PC-9 (cell line): ENCODE measurements at regions not wholly inside any gene's neighbourhood (a gene's known extent, or its start where the extent isn't known, plus 50 kb on each side); places are given as distances from the start of the nearest gene placed in this dataset.

ENCODE experiments used
- BruUV-seq: library from RNA; stranded (reverse); fragments of 400-500 nt; replicated peaks from 2 replicates; lab custom pipeline; 2021; lab: Mats Ljungman, UMichigan
- CTCF ChIA-PET: fragments of 300-600 bp; sonication (Branson Sonifier 250); formaldehyde crosslinking; loops from one replicate; lab custom pipeline; 2022; ENCODE audit warnings: antibody characterized with exemption; lab: Charles Lee
- POLR2A ChIA-PET: fragments of 300-600 bp; sonication (Branson Sonifier 250); formaldehyde crosslinking; loops from one replicate; lab custom pipeline; 2022; ENCODE audit warnings: antibody characterized with exemption; ENCODE audit not compliant: unreplicated experiment; lab: Charles Lee
- DNase-seq, 2 experiments: peaks; one replicate each; pipeline versions ENCODE4 v3.0.0 to v3.0.0-alpha.2; 2015 to 2022; ENCODE audit warnings: mixed read lengths in 1 of 2
- H2AFZ ChIP-seq: fragments of 200-600 bp; sonication (generic); 2 replicates; pipeline ENCODE4 v1.8.1; 2017; ENCODE audit warnings: antibody characterized with exemption
- H3F3A ChIP-seq: fragments of 200-600 bp; sonication (generic); 2 replicates; pipeline ENCODE4 v1.8.1; 2017; ENCODE audit warnings: antibody characterized with exemption, mild to moderate bottlenecking, low read depth; ENCODE audit not compliant: insufficient read depth
- H3K27ac ChIP-seq: fragments of 200-600 bp; sonication (generic); 2 replicates; pipeline ENCODE4 v1.6.1; 2016; ENCODE audit warnings: mixed run types
- H3K27me3 ChIP-seq: fragments of 200-600 bp; sonication (generic); 2 replicates; pipeline ENCODE4 v1.6.1; 2016; ENCODE audit warnings: low read depth, mixed run types; ENCODE audit not compliant: insufficient read depth
- H3K36me3 ChIP-seq: fragments of 200-600 bp; sonication (generic); 2 replicates; pipeline ENCODE4 v1.6.1; 2016; ENCODE audit warnings: low read depth, mixed run types
- H3K4me1 ChIP-seq: fragments of 200-600 bp; sonication (generic); replicated peaks from 2 replicates; pipeline ENCODE4 v1.6.1; 2016; ENCODE audit warnings: mixed run types; ENCODE audit not compliant: insufficient read depth
- H3K4me2 ChIP-seq: fragments of 200-600 bp; sonication (generic); 2 replicates; pipeline ENCODE4 v1.6.1; 2017; ENCODE audit warnings: mixed run types
- H3K4me3 ChIP-seq: fragments of 200-600 bp; sonication (generic); 2 replicates; pipeline ENCODE4 v1.6.1; 2016; ENCODE audit warnings: mixed run types
- H3K79me2 ChIP-seq: fragments of 200-600 bp; sonication (generic); 2 replicates; pipeline ENCODE4 v1.6.1; 2017; ENCODE audit warnings: low read depth, mixed run types
- H3K9me2 ChIP-seq: fragments of 200-600 bp; sonication (generic); 2 replicates; pipeline ENCODE4 v1.8.1; 2017; ENCODE audit warnings: mild to moderate bottlenecking; ENCODE audit not compliant: insufficient read depth
- H3K9me3 ChIP-seq: fragments of 200-600 bp; sonication (generic); 2 replicates; pipeline ENCODE4 v1.8.1; 2016; ENCODE audit warnings: low read depth; ENCODE audit not compliant: insufficient read depth
- H4K20me1 ChIP-seq: fragments of 200-600 bp; sonication (generic); 2 replicates; pipeline ENCODE4 v1.8.1; 2017; ENCODE audit not compliant: insufficient read depth
- EZH2 ChIP-seq: fragments of 200-600 bp; sonication (generic); IDR thresholded peaks from 2 replicates; pipeline ENCODE4 v1.8.0; 2017; ENCODE audit warnings: antibody characterized with exemption, low read depth
- intact Hi-C: fragments of 100-400 bp; cut with micrococcal nuclease; formaldehyde crosslinking; loops from one replicate; pipeline ENCODE4 v1.10.0; 2022; ENCODE audit not compliant: unreplicated experiment
- TF ChIP-seq, protein P1 (sequence below): fragments of 200-600 bp; sonication (generic); conservative IDR thresholded peaks from 2 replicates; pipeline ENCODE4 v1.6.1; 2017; ENCODE audit warnings: mixed run types, antibody characterized with exemption, mild to moderate bottlenecking, moderate library complexity

- Histone ChIP-seq H3K4me1 (peaks cover 16% of the 10 kb centered on the region), H4K20me1 (no peaks in the 10 kb centered on the region), H3F3A (no peaks in the 10 kb centered on the region), H3K36me3 (no peaks in the 10 kb centered on the region), H3K79me2 (no peaks in the 10 kb centered on the region), H3K4me2 (peak overlapping the region; percentile 80), H3K27me3 (no peaks in the 10 kb centered on the region), H3K9me2 (no peaks in the 10 kb centered on the region), H3K9me3 (no peaks in the 10 kb centered on the region; the same call in 1 of the 2 replicates), H2AFZ (peak overlapping the region; percentile 77), H3K27ac (0 out of 2 replicates have a peak overlapping the region, but pooled peaks have one; percentile 13), H3K4me3 (peak overlapping the region; percentile 50)
- no TSS peak for BruUV-seq
- CTCF ChIA-PET: interaction anchor here (0.8 to 0.9 kb wide), 2 partner anchors 52 to 209 kb away, joined by 3 to 5 read pairs; no protein-coding TSS in a partner anchor
- POLR2A ChIA-PET: interaction anchor here (0.5 to 0.6 kb wide), 2 partner anchors 64 to 124 kb away, joined by 3 to 5 read pairs; no protein-coding TSS in a partner anchor
- no peak for DNase-seq
- intact Hi-C loops: loop anchor here (1.0 kb wide), 1 partner anchor 14 kb away; no protein-coding TSS in a partner anchor
- TF ChIP-seq, protein P1, sequence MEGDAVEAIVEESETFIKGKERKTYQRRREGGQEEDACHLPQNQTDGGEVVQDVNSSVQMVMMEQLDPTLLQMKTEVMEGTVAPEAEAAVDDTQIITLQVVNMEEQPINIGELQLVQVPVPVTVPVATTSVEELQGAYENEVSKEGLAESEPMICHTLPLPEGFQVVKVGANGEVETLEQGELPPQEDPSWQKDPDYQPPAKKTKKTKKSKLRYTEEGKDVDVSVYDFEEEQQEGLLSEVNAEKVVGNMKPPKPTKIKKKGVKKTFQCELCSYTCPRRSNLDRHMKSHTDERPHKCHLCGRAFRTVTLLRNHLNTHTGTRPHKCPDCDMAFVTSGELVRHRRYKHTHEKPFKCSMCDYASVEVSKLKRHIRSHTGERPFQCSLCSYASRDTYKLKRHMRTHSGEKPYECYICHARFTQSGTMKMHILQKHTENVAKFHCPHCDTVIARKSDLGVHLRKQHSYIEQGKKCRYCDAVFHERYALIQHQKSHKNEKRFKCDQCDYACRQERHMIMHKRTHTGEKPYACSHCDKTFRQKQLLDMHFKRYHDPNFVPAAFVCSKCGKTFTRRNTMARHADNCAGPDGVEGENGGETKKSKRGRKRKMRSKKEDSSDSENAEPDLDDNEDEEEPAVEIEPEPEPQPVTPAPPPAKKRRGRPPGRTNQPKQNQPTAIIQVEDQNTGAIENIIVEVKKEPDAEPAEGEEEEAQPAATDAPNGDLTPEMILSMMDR: no peak
- no peak for TF ChIP-seq EZH2
Observed at GRCh38 chr5:38650540-38650939, 94.1 kb upstream of the LIFR start.

DNA sequence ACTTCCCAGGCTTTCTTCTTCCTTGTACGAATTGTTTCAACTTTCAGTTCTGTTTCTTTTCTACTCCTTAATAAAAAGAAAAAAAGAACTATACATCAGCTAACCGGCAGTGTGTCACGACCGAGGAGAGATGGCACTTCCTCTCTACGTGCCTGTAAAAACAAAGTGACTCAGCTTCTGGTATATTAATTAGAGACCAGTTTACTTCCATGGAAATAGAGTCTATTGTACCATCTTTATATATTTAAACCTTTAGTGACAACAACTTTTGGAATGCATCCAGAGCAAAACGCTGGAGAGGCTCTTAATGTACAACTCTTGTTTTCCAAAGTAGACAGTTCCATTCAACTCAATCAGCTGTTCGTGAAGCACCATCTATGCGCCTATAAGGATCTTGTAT lies 94.5 kb upstream of the LIFR start:
- peak overlapping the region; percentile 77 for H2AFZ ChIP-seq
- TSS peak; percentile 36 for BruUV-seq
- peaks cover 16% of the 10 kb centered on the region for H3K4me1 ChIP-seq
- no peaks in the 10 kb centered on the region for H3K9me2 ChIP-seq
- H4K20me1 ChIP-seq: no peaks in the 10 kb centered on the region
- H3K4me3 ChIP-seq: peak overlapping the region; percentile 50
- no peak for TF ChIP-seq EZH2
- intact Hi-C loops: loop anchor here (1.0 kb wide), 1 partner anchor 15 kb away; no protein-coding TSS in a partner anchor
- peak in 1 of 2 experiments; percentile 27 for DNase-seq
- H3K9me3 ChIP-seq: no peaks in the 10 kb centered on the region; the same call in 1 of the 2 replicates
- ChIA-PET CTCF (interaction anchor here (0.8 to 0.9 kb wide), 2 partner anchors 53 to 209 kb away, joined by 3 to 5 read pairs; no protein-coding TSS in a partner anchor), POLR2A (interaction anchor here (0.5 to 0.6 kb wide), 2 partner anchors 64 to 124 kb away, joined by 3 to 5 read pairs; no protein-coding TSS in a partner anchor)
- peak overlapping the region; percentile 80 for H3K4me2 ChIP-seq
- H3K79me2 ChIP-seq: no peaks in the 10 kb centered on the region
- H3K27ac ChIP-seq: 0 out of 2 replicates have a peak overlapping the region, but pooled peaks have one; percentile 13
- H3K36me3 ChIP-seq: no peaks in the 10 kb centered on the region
- H3F3A ChIP-seq: no peaks in the 10 kb centered on the region
- H3K27me3 ChIP-seq: no peaks in the 10 kb centered on the region

GRCh38 chr5:38651806-38652205 lies 95.4 kb upstream of the LIFR start:
- POLR2A ChIA-PET: interaction anchor here (0.6 kb wide), 1 partner anchor 16 kb away, joined by 18 read pairs; no protein-coding TSS in a partner anchor
- no peak overlapping the region for H3K27ac ChIP-seq
- no peaks in the 10 kb centered on the region; the same call in 1 of the 2 replicates for H3K9me3 ChIP-seq
- TF ChIP-seq, protein P1: no peak
- TF ChIP-seq EZH2: no peak
- BruUV-seq: no TSS peak
- no peaks in the 10 kb centered on the region for H3K36me3 ChIP-seq
- H3K27me3 ChIP-seq: no peaks in the 10 kb centered on the region
- no peaks in the 10 kb centered on the region for H3K79me2 ChIP-seq
- H3K9me2 ChIP-seq: no peaks in the 10 kb centered on the region
- H3K4me1 ChIP-seq: peaks cover 16% of the 10 kb centered on the region
- no peak overlapping the region for H2AFZ ChIP-seq
- H3K4me3 ChIP-seq: no peak overlapping the region
- CTCF ChIA-PET: interaction anchor here (0.6 to 1.4 kb wide), 3 partner anchors 30 to 210 kb away, joined by 3 to 9 read pairs (median 3); no protein-coding TSS in a partner anchor
- intact Hi-C loops: no loop called here
- H4K20me1 ChIP-seq: no peaks in the 10 kb centered on the region
- H3F3A ChIP-seq: no peaks in the 10 kb centered on the region
- peak overlapping the region; percentile 80; the same call in 1 of the 2 replicates for H3K4me2 ChIP-seq
- no peak for DNase-seq
